ENCODE measurements at regions not wholly inside any gene's neighbourhood (a gene's known extent, or its start where the extent isn't known, plus 50 kb on each side); places are given as distances from the start of the nearest gene placed in this dataset.
"Not testable (repeated sequence)": the region's sequence is repeated elsewhere in the genome, so short reads cannot be mapped to it uniquely, and the experiment has no call there.

DNA sequence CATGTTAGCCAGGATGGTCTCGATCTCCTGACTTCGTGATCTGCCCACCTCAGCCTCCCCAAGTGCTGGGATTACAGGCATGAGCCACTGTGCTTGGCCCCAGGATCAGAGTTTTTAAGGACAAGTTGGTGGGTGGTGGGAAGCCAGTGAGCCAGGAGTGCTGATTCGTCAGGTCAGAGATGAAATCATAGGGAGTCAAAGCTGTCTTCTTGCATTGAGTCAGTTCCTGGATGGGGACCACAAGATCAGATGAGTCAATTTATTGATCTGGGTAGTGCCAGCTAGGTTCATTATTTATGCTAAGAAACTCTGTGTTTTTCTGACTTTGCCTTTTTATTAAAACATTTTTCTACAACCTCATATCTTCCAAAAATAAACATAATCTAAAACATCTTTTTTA, 423.8 kb downstream of the ARL4A start:
- Histone ChIP-seq H4K20me1 (ENCODE audit: control insufficient read depth, insufficient read depth, low read depth, low read length) (no peaks in the 10 kb centered on the region), H3K9me3 (ENCODE audit: control insufficient read depth, insufficient read depth, low read length) (peaks cover 7% of the 10 kb centered on the region; the same call in 1 of the 2 replicates), H3K27ac (ENCODE audit: low read depth, low read length) (no peak overlapping the region), H3K9me2 (replicated peaks; ENCODE audit: control insufficient read depth, low read length) (no peaks in the 10 kb centered on the region), H3K4me1 (ENCODE audit: control insufficient read depth, low read length) (no peaks in the 10 kb centered on the region), H3K4me2 (ENCODE audit: low read length) (no peak overlapping the region), H3K4me3 (ENCODE audit: low read length) (no peak overlapping the region), H3F3A (ENCODE audit: control insufficient read depth, insufficient read depth) (no peaks in the 10 kb centered on the region), H3K79me2 (ENCODE audit: control insufficient read depth, low read length) (no peaks in the 10 kb centered on the region), H3K36me3 (ENCODE audit: control insufficient read depth, low read length) (no peaks in the 10 kb centered on the region), H3K27me3 (ENCODE audit: control insufficient read depth, low read length) (no peaks in the 10 kb centered on the region)
- TF ChIP-seq, protein P1, sequence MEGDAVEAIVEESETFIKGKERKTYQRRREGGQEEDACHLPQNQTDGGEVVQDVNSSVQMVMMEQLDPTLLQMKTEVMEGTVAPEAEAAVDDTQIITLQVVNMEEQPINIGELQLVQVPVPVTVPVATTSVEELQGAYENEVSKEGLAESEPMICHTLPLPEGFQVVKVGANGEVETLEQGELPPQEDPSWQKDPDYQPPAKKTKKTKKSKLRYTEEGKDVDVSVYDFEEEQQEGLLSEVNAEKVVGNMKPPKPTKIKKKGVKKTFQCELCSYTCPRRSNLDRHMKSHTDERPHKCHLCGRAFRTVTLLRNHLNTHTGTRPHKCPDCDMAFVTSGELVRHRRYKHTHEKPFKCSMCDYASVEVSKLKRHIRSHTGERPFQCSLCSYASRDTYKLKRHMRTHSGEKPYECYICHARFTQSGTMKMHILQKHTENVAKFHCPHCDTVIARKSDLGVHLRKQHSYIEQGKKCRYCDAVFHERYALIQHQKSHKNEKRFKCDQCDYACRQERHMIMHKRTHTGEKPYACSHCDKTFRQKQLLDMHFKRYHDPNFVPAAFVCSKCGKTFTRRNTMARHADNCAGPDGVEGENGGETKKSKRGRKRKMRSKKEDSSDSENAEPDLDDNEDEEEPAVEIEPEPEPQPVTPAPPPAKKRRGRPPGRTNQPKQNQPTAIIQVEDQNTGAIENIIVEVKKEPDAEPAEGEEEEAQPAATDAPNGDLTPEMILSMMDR (IDR thresholded peaks at IDR 0.05; ENCODE audit: low read depth, low read length, poor library complexity, severe bottlenecking): no peak
- no peak for TF ChIP-seq EZH2phosphoT487 (IDR thresholded peaks at IDR 0.05; ENCODE audit: borderline replicate concordance, low read length)

DNA sequence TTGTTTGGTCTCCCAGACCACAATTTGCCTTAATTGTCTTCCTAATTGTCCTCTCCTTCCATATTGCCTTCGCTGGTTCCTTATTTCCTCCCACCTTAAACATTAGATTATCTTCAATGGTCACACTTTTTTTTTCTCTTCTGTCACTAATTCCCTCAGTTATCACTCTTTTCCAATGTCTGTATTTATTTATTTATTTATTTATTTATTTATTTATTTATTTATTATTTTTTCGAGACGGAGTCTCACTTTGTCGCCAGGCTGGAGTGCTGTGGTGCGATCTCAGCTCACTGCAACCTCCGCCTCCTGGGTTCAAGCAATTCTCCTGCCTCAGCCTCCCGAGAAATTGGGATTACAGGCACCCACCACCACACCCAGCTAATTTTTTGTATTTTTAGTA, 426.8 kb downstream of the ARL4A start:
- H3K27me3 ChIP-seq (ENCODE audit: control insufficient read depth, low read length); H3K9me3 ChIP-seq (ENCODE audit: control insufficient read depth, insufficient read depth, low read length); H3K79me2 ChIP-seq (ENCODE audit: control insufficient read depth, low read length); H3K9me2 ChIP-seq (replicated peaks; ENCODE audit: control insufficient read depth, low read length); H3K27ac ChIP-seq (ENCODE audit: low read depth, low read length); H3K36me3 ChIP-seq (ENCODE audit: control insufficient read depth, low read length); H3K4me2 ChIP-seq (ENCODE audit: low read length); H3F3A ChIP-seq (ENCODE audit: control insufficient read depth, insufficient read depth); H3K4me1 ChIP-seq (ENCODE audit: control insufficient read depth, low read length); H3K4me3 ChIP-seq (ENCODE audit: low read length); H4K20me1 ChIP-seq (ENCODE audit: control insufficient read depth, insufficient read depth, low read depth, low read length): not testable (repeated sequence)

DNA sequence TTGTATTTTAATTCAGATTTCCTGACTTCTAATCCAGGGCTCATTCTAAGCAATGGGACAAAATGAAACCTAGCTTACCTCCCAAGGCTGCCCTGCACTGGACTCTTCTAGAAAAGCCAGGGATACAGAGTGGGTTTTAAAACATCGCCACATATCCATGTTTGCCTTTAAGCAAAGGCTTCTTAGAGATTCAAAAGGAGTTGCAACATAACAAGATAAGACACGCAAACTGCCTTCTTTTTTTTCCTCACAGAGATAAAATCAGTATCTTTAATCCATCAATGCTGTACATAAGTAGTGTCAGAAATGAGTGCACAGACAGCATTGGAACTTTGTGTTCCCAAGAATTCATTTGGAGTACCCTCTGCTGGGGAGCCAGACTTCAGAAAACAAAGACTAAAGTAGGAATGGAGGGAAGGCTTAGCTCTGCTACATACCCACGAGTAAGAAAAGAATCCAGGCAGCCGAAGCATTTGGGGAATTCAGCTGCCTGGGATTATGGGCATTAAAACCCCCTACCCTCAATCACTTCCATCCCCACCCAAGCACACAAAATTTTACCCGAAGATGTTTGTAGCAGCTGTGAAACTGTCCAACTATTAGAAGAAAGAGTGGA, 427.8 kb downstream of the ARL4A start:
- Histone ChIP-seq H3K4me2 (ENCODE audit: low read length) (no peak overlapping the region), H3K79me2 (ENCODE audit: control insufficient read depth, low read length) (no peaks in the 10 kb centered on the region), H3K4me1 (ENCODE audit: control insufficient read depth, low read length) (no peaks in the 10 kb centered on the region), H3K9me2 (replicated peaks; ENCODE audit: control insufficient read depth, low read length) (no peaks in the 10 kb centered on the region), H3K36me3 (ENCODE audit: control insufficient read depth, low read length) (no peaks in the 10 kb centered on the region), H3F3A (ENCODE audit: control insufficient read depth, insufficient read depth) (no peaks in the 10 kb centered on the region), H3K9me3 (ENCODE audit: control insufficient read depth, insufficient read depth, low read length) (no peaks in the 10 kb centered on the region), H4K20me1 (ENCODE audit: control insufficient read depth, insufficient read depth, low read depth, low read length) (no peaks in the 10 kb centered on the region), H3K27me3 (ENCODE audit: control insufficient read depth, low read length) (no peaks in the 10 kb centered on the region), H3K4me3 (ENCODE audit: low read length) (no peak overlapping the region), H3K27ac (ENCODE audit: low read depth, low read length) (no peak overlapping the region)
- TF ChIP-seq, protein P1 (IDR thresholded peaks at IDR 0.05; ENCODE audit: low read depth, low read length, poor library complexity, severe bottlenecking): no peak
- TF ChIP-seq EZH2phosphoT487 (IDR thresholded peaks at IDR 0.05; ENCODE audit: borderline replicate concordance, low read length): no peak

DNA sequence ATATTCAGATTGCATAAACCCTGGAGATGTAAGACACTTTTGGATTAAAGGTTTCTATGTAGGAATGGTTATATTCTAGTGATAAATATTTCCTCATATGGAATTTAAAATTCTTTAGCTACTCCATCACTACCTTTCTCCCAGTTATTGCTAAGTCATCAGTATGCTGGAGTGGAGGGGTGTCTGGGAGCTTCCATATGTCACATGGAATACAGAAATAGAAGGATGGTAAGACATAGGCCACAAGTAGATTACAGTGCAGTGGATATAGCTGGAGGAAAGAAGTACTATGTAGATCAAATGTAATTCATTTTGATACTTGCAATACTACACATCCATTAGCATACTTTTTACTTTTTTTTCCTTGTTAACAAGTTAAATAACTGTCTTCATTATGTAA, 428.4 kb downstream of the ARL4A start:
- H3K4me2 ChIP-seq (ENCODE audit: low read length): no peak overlapping the region
- H3K9me2 ChIP-seq (replicated peaks; ENCODE audit: control insufficient read depth, low read length): no peaks in the 10 kb centered on the region
- H3K79me2 ChIP-seq (ENCODE audit: control insufficient read depth, low read length): no peaks in the 10 kb centered on the region
- no peaks in the 10 kb centered on the region for H3K4me1 ChIP-seq (ENCODE audit: control insufficient read depth, low read length)
- TF ChIP-seq, protein P1 (IDR thresholded peaks at IDR 0.05; ENCODE audit: low read depth, low read length, poor library complexity, severe bottlenecking): no peak
- TF ChIP-seq EZH2phosphoT487 (IDR thresholded peaks at IDR 0.05; ENCODE audit: borderline replicate concordance, low read length): no peak
- no peaks in the 10 kb centered on the region for H3K36me3 ChIP-seq (ENCODE audit: control insufficient read depth, low read length)
- H3F3A ChIP-seq (ENCODE audit: control insufficient read depth, insufficient read depth): no peaks in the 10 kb centered on the region
- H3K27me3 ChIP-seq (ENCODE audit: control insufficient read depth, low read length): no peaks in the 10 kb centered on the region
- H4K20me1 ChIP-seq (ENCODE audit: control insufficient read depth, insufficient read depth, low read depth, low read length): no peaks in the 10 kb centered on the region
- H3K4me3 ChIP-seq (ENCODE audit: low read length): no peak overlapping the region
- H3K9me3 ChIP-seq (ENCODE audit: control insufficient read depth, insufficient read depth, low read length): no peaks in the 10 kb centered on the region
- H3K27ac ChIP-seq (ENCODE audit: low read depth, low read length): no peak overlapping the region

Measured in DOHH2 (cell line).